Fibroblast of peridontal ligament (primary cell): ENCODE measurements at regions not wholly inside any gene's neighbourhood (a gene's known extent, or its start where the extent isn't known, plus 50 kb on each side); places are given as distances from the start of the nearest gene placed in this dataset.

ENCODE experiments used
- DNase-seq: peaks from one replicate; pipeline ENCODE4 v3.0.0-alpha.2; 2010; ENCODE audit errors: extremely low read depth

DNA sequence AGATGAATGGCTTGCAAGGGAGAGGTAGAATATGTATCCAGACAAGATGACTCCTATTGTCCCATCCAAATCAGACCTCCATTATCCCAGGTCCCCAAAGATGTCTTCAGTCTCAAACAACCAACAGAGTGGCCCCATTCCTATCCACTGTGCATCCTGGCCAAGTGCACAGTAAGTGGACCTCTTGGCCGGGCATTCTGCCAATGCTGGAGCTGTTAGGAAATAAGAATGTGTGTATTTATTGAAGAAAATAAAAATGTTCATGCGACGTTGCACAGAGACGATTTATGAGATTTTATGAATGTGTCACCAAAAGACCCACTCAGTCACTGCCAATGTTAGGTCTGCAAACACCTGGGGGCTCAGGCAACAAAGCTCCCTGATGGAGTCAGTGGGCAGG, 196.0 kb downstream of the MAFB start:
- DNase-seq: peak; percentile 75

- DNase-seq: no peak
Observed at GRCh38 chr20:40491009-40491590, 197.9 kb downstream of the MAFB start.

- DNase-seq: peak; percentile 76
Observed at GRCh38 chr20:40489886-40490285, 199.2 kb downstream of the MAFB start.

- no peak for DNase-seq
Observed at GRCh38 chr20:40488401-40488800, 200.6 kb downstream of the MAFB start.

- no peak for DNase-seq
Observed at GRCh38 chr20:40486297-40486696, 202.7 kb downstream of the MAFB start.

DNA sequence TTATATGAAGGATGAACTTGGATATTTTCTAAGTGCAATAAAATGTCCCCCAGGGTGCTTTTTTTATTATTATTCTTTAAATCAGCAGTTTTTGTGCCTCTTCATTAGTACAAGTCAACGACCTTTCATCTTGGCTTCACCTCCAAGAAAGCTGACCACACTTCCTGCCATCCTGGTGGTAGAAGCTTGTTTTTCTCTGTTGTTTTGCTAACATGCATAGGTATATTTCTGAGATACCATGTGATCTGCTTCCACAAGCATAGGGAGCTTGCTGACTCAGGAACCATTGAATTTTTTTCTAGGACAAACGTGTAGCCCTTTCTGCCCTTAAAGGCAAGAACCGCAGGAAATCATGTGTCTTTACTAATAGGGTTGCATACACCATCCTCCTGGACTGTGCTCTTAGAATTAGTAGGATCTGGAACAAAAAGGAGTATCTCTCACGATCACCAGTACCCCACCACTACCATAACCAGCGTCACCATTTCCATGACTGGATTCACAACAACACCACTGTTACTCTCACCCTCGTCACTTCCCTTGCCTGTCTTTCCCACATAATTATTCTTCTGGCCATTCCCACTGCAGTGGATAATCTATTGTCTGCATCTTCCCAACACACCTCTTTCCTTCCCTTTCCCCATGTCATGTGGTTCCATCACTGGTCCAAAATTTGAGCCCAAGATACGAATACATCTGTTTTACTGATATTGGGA, 207.1 kb downstream of the MAFB start:
- DNase-seq: no peak

DNA sequence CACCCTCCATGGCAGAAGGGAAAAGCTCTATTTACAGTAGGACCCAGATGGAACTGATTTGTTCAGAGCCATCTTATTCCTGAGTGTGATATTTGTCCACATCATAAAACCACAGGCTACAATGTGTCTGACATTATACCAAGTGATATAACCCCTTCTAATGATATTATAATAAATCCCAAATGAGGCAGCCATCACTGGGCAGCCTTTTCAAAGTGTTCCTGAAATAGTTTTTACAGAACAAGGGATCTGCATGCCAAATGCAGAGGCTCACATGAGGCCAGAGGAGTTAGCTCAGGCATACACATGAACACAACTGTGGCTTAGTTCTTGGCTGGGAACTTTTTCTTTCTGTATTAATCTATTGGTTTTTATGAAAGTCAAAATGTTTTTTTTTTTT, 207.7 kb downstream of the MAFB start:
- no peak for DNase-seq

- DNase-seq: peak; percentile 28
Observed at GRCh38 chr20:40477805-40478204, 211.2 kb downstream of the MAFB start.

GRCh38 chr20:40476461-40476860, 212.6 kb downstream of the MAFB start:
- DNase-seq: no peak

DNA sequence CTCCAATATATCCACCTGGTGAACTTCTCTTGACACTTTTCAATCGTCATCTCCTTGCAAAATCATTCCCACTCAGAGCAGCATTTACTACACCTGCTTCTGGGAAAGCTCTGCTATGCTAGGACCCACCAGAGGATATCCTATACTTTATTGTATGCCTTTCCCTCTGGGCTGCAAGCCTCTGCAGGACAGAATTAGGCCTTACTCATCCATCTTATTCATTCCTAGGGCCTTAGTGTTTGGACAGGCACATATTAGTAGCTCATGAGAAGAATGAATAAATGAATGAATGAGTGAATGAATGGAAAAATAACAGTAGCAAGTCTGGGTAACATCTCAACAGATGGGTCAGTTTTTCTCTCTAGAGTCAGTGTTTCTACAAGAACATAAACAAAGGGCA, 216.1 kb downstream of the MAFB start:
- DNase-seq: no peak

- no peak for DNase-seq
Observed at GRCh38 chr20:40471261-40471629, 217.8 kb downstream of the MAFB start.

GRCh38 chr20:40470445-40471260, 218.4 kb downstream of the MAFB start:
- peak; percentile 11 for DNase-seq

DNA sequence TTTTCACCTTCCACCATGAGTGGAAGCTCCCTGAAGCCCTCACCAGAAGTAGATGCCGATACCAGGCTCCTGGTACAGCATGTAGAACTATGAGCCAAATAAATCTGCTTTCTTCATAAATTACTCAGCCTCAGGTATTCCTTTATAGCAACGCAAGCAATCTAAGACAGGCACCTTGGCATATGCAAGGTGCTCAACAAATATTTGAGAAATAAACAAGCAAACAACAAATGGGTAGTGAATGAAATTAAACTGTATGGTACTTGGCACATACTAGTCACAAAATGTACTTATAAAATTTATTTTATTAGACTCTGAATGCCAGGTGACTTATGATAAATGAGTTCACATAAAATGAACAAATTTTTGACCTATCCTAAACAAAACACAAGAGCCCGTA, 220.3 kb downstream of the MAFB start:
- no peak for DNase-seq

DNA sequence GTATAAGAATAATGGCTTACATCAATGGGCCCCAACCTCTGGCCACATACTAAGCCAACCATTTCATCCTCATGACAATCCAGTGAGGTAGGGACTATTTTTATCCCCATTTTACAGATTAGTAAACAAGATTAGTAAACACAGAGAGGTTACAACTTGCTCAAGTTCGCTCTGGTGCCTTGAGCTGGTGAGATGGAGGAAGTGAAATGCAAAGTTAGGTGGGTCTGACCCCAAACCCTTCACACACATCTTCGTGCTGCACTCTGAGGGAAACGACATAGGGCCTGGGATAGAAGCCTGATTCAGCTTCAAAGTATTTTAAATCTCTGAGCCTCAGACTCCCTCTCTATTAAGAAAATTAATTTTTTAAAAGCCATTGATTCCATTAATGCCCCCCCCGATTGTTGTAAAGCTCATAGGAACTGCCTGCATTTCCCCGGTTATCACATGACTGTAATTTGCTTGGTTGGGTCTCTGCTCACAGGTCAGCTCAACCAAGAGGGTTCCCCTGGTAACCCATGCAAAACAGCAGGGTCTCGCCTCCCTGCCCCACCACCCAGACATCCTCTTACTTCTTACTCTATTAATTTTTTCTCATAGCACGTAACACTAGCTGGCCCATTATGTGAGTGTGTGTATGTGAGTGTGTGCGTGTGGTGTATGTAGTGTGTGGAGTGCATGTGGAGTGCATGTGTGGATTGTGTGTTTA, 221.2 kb downstream of the MAFB start:
- DNase-seq: no peak

- DNase-seq: no peak
Observed at GRCh38 chr20:40467067-40467466, 222.0 kb downstream of the MAFB start.

DNA sequence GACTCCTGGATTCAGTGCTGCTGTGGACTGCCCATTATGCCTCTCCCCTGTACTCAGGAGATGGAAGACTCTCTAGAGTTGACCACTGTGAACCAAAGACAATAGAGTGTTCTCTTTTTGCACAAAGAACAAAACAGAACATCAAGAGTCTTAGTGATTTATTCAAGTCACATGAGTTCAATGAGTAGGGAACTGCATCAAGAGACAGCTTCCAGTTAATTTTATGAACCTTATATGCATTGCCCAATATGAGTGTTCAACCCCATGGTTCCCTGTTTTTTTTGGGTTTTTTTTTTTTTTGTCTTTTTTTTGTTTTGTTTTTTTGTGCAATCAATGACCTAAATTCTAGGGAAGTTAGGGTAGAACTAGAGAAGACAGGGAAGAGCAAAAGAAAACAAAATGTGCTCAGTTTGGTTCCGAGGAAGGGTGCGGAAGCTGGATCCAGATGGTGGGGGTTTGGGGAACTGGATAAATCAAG, 224.3 kb downstream of the MAFB start:
- no peak for DNase-seq

DNA sequence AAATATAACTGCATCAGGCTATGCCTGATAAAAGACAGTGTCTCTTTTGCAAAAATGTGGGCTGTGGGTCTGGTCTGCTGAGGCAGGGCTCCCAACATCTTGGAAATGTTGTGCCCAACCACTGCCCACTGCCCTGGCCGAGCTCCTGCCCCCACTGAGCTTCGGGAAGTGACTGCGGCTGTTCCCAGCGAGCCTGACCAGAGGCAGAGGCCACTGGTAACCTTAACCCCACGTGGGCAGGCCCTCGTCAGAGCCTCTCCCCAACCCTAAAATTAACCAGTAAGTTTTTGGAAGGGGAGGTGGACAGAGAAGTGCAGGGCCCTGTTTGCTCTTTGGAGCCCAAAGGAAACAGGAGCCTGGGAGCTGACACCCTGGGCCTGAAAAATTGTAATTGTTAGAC, 225.9 kb downstream of the MAFB start:
- no peak for DNase-seq

GRCh38 chr20:40462566-40462965, 226.5 kb downstream of the MAFB start:
- DNase-seq: no peak

- no peak for DNase-seq
Observed at GRCh38 chr20:40459299-40459698, 229.7 kb downstream of the MAFB start.

- no peak for DNase-seq
Observed at GRCh38 chr20:40457404-40457803, 231.6 kb downstream of the MAFB start.

- DNase-seq: no peak
Observed at GRCh38 chr20:40452758-40453157, 236.3 kb downstream of the MAFB start.

DNA sequence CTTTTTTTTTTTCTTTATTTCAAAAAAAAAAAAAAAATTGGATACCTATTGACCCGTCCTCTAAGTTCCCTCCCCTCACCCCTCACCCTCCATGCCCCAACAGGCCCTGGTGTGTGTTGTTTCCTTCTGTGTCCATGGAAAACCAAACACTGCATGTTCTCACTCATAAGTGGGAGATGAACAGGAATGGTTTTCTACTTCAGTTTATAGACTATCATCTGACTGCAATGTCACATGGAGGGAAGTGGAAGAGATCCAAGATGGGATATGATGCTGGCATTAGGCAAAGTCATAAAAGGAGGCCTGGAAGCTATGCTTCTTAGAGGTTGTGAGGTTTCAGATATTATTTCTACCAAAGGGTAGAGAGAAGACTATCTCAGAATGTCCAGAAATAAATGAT, 237.5 kb downstream of the MAFB start:
- DNase-seq: no peak
